Esophagus squamous epithelium (tissue), 4 donors: ENCODE measurements at regions not wholly inside any gene's neighbourhood (a gene's known extent, or its start where the extent isn't known, plus 50 kb on each side); places are given as distances from the start of the nearest gene placed in this dataset.

Source experiments
- CTCF ChIP-seq, 6 experiments: fragments of 450-650 bp in 4 of 6; fragments of 200-600 bp in 2 of 6; sonication (generic) in 2 of 6; IDR thresholded peaks; one replicate each; pipeline ENCODE4 v1.5.1; 2016 to 2019; ENCODE audit warnings: antibody characterized with exemption in 6 of 6, mild to moderate bottlenecking in 4 of 6, moderate library complexity in 4 of 6
- POLR2A ChIP-seq, 4 donors: fragments of 450-650 bp; IDR thresholded peaks; one replicate each; pipeline ENCODE4 v1.6.1; 2017; ENCODE audit warnings: antibody characterized with exemption in 4 of 4, mild to moderate bottlenecking in 4 of 4, moderate library complexity in 3 of 4

GRCh38 chr5:168057905-168058304 is 233.5 kb upstream of the WWC1 start:
- no peak for TF ChIP-seq CTCF (IDR thresholded peaks at IDR 0.05)
- no peak for TF ChIP-seq POLR2A (IDR thresholded peaks at IDR 0.05)
